ENCODE measurements at regions not wholly inside any gene's neighbourhood (a gene's known extent, or its start where the extent isn't known, plus 50 kb on each side); places are given as distances from the start of the nearest gene placed in this dataset.

DNA sequence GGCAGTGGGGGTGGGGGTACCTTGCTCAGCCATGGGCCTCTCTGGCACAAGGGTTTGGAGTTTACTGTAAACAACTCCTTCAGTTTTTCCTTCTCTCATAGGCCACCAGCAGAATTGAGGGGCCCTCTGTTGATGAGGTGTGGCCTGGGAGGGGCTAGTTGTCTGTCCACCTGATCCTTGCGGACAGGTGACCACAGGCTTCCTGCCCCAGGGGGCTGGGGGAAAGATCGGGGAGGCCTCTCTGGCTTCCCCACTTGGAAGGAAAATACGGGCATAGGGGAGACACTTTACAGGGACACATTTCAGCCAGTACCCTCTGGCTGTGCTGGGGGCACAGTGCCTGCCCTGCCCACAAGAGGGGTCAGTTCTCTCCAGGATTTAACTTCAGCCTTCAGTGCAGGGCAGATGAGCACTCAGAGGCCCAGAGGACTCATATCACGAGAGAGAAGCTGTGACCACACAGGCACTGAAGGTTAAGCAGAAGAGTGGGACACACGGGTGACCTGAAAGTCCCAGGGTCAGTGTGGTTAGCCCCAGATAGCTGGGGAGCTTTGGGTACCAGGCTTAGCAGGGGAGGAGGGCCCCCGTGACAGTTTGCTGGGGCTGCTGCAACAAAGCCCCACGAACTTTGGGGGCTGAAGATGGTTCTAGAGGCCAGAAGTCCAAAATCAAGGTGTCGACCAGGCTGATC, 245.9 kb downstream of the SEC14L1 start:
- DNase-seq (ENCODE audit: extremely low spot score, insufficient read length, low read depth) (no peak), FAIRE-seq (no peak)

DNA sequence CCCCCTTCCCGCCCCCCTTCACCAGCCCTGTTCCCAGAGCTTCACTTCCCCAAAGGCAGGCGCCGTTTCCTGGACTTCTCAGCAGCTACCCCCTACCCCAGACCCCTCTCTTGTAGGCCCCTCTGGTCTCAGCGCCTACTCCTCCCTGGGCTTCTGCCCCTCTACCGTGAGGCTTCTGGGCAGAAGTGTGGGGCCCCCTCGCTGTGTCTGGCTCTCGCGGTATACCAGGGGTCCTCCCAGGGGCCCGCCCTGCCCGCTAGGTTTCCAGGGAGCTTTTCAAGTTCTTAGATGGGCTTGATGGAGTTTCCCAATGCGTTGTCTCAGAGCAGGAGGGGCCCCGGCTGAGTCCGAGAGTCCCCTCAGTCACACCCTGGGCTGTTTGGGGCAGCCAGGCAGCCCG, 247.1 kb downstream of the SEC14L1 start:
- no peak for FAIRE-seq
- DNase-seq (ENCODE audit: extremely low spot score, insufficient read length, low read depth), result no peak

DNA sequence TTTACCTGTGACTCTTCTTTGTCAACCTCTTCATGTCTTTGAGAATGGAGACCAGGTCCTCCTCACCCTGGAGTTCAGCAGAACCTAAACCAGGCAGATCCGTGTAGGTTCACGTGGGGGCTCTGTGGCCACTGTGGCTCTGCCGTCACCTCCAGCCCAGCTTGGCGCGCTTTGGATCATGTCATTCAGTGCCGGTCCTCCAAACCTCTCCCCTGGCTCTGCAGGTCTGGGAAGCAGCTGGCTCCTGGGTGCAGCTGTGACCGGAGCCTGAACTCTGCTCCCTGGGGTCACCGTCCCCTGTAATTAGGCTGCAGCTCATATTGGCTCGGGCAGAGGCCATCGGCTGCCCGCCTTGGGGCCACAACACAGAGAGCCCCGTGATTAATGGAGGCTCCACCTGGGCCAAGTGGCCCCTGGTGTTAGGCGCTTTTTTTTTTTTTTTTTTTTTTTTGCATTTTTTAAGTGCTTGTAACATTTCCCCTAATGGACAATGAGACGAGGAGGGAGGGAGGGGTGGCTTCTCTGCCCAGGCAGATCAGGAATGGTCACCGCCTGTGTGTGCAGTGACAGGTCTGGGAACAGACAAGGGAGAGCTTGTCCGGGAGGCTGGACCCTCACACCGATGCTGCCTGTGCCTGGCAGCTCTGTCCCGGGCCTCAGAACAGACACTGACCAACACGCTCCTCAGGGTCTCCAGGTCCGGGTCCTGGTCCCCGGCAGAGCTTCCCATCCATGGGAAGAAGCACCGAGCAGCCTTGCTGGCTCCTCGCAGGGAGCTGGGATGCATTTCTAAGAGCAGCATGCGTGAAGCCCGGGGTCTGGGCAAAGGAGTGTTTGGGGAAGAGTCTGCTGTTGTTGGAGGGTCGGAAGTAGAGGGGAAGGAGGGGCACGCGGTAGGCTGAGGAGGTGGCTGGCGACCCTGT, 247.9 kb downstream of the SEC14L1 start:
- DNase-seq (ENCODE audit: extremely low spot score, insufficient read length, low read depth), result no peak
- FAIRE-seq, result no peak

DNA sequence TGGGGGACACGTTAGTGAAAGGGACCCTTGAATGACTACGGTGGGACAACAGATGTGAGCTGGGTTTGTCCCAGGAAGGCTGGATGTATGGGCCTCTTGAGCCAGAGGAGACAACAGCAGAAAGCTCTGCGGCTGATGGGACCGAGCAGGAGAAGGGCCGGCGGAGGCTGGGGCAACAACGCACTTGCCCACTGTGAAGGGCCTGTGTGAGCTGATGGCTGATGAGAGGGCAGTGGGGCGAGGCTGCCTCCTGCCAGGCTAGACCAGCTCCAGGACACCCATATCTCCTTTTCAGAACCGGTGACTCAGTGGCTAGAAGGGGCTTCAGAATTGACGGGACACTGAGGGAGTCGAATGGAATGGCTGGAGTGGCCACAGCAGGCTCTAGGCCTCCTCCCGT, 250.1 kb downstream of the SEC14L1 start:
- FAIRE-seq (no peak), DNase-seq (ENCODE audit: extremely low spot score, insufficient read length, low read depth) (no peak)

DNA sequence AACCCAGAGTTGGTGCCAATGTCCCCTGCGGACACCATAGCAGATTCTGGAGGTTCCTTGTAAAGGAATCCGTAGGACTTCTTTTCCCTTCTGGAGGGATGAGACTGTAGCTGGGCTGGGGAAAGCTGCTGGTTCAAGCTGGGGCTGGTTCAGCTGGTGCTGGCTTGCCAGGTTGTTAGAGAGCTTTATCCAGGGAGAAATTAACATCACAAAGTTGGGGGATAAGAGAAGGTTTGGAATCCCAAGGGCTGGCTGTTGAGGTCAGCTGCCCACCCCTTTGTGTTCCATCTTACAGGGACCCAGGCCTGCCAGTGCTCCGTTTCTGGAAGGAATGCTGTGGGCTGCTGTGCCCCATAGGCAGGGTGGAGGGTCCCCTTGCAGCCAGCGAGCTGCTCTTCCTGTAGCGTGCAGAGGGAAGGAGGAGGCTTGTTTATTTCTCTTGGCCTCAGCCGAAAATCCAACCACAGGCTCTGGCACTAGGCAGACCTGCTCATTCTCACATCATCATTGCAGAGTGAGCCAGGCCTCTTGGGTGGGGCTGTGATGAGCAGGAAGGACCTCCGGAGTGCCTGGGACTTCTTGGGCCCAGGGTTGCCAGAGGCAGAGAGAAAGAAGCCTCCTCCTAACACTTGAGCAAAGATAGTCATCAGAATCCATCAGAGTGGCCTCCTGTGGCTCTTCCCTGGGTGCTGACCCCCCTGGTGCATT, 251.1 kb downstream of the SEC14L1 start:
- FAIRE-seq, result no peak
- DNase-seq (ENCODE audit: extremely low spot score, insufficient read length, low read depth), result no peak

DNA sequence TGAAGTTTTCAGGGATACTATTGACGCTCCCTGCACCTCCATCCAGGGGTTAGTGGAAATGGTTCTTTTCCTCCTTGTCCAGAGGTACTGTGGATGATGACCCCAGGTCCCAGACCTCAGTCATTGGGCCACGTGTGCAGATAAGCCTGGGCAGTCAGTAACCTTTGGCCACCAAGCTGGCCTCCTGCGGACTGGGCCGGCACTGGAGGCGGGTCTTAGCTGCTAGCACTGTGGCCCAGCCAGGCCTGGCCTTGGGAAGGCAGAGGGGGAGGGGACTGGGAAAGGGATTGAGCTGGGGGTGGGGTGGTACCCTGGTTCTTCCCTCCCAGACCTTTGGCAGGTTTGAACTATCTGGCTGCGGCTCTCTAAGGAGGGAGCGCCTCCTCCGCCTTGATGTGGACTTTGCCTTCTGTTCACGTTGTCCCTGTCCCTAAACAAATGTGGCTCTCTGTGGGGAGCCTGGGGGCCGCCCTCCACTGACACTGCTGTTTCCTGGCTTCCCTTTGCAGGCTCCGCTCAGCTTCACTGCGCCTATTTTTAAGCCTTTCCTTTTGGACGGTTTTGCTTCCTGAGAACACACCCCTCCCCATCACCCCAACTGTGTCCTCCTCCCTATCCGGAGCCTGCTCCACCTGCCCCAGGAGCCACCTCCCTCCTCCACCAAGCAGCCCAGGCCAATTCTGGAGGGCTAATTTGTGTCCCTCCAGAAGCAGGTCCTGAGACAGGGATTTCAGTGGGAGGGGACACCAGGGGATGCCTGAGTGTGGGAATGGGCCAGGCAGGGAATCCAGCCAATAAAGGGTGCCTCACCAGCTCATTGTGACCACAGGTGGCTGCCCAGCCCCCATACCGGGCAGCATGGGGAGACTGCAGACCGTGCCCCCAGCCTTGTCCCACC, 251.9 kb downstream of the SEC14L1 start:
- FAIRE-seq (no peak), DNase-seq (ENCODE audit: extremely low spot score, insufficient read length, low read depth) (no peak)

DNA sequence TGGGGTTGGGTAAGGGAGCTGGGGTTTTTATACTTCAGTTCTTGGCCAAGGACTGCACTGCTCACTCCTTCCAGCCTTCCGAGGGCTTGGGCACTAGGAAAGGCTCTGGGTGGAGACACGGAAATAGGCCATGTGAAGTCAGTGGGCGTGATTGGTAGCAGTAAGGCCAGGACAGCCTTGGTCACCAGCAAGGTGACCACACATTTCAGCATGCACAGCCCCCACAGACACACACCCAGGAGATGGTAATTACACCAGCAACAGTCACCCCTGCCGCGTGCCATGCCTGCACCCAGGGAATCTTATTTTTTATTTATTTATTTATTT, 252.5 kb downstream of the SEC14L1 start:
- FAIRE-seq, result no peak
- DNase-seq (ENCODE audit: extremely low spot score, insufficient read length, low read depth), result no peak

DNA sequence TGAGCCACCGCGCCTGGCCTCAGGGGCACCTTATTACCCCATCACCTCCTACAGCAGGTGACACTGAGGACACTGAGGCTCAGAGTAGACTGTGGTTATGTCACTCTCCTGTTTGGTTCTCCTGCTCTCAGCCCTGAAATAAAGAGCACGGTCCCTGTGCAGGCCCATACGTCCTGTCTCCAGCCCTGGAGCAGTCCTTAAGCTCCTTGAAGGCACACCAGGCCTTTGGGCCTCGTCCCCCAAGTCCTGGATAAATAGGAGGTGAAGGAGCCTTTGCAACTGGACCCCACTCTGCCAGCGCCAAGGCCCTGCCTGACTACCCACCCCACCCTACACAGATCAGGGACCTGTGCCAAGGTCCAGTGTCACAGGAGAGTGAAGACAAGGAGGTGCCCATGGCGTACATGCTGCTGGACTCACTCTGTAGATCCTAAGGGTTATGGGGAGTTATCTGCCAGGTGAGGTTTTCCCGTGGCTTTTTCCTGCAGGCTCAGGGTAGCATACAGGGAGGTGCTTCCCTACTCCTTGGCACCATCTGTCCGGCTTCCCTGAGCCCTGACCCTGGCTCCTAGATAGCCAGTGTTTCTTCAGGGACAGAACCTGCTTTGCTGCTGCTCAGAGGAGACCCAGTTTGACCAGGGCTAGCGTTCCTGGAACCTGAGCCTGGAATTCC, 253.2 kb downstream of the SEC14L1 start:
- DNase-seq (ENCODE audit: extremely low spot score, insufficient read length, low read depth) (no peak), FAIRE-seq (no peak)

DNA sequence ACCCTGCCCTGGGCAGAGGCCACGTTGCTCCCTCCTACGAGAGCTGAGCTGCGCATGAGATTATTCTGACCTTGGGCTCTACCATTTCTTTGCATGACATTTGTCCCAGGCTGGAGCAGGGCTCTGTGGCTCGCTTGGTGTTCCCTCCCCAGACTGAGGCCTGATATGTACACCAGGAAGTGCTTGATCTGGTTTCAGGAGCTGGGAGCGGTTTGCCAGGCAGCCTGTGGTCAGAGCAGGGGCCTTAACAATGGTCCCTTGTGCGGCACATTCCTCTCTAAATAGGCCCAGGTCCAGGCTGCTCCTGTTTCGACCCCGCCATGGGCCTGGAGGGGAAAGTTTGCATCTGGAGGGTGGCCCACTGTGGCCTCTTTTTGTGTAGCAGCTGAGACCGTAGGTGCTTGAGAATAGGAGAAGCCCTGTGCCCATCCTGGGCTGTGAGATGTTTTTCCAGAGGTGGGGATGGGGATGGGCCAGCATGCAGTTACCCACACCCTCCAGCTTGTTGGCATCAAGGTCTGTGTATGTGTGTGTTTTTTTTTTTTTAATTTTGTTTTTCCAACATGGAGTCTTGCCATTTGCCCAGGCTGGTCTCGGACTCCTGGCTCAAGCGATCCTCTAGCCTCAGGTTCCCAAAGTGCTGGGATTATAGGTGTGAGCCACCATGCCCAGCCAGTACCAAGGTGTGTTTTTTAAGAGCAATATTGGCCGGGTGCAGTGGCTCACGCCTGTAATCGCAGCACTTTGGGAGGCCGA, 253.9 kb downstream of the SEC14L1 start:
- no peak for DNase-seq (ENCODE audit: extremely low spot score, insufficient read length, low read depth)

DNA sequence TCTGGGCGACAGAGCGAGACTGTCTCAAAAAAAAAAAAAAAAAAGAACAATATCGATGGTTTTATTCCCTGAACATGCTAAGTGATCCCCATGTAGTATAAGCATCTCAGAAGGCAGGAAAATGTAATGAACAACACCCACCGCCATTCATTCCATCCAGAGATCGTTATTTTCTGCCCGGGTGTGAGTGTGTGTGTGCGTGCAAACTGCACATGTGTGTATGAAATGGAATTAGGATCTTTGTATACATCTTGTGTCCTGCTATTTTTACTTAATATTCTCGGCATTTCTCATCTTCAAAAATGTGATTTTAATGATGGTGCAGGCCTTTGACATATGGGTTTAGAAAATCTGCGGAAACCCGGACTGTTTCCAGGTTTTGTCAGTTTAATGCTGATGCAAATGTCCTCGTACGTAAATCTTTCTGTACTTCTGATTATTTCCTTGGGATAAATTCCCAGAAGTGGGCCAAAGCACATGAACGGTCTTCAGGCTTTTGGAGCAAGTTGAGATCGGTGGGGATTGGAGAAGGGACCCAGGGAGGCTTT, 254.8 kb downstream of the SEC14L1 start:
- FAIRE-seq, result no peak
- DNase-seq (ENCODE audit: extremely low spot score, insufficient read length, low read depth), result no peak

More for the DNA sequence above, 253.9 kb downstream of the SEC14L1 start:
- FAIRE-seq, result no peak

DNA sequence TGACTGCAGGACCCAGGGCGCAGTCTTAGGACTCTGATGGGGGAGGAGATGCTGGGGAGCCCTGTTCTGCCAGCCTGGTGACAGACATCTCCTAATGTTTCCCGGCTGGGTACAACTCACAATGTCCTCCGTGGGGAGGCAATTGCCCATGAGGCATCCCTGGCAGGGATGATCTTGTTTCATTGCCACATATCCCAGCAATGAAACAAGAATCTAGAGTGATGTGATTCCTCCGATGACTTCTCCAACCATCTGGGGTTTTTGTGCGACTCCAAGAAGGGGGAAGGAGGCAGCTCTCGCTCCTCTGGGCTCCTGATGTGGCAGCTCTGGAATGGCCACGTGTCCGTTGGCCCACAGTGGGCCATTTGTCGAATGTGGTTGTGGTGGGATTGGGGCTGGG, 255.8 kb downstream of the SEC14L1 start:
- FAIRE-seq (no peak), DNase-seq (ENCODE audit: extremely low spot score, insufficient read length, low read depth) (no peak)

DNA sequence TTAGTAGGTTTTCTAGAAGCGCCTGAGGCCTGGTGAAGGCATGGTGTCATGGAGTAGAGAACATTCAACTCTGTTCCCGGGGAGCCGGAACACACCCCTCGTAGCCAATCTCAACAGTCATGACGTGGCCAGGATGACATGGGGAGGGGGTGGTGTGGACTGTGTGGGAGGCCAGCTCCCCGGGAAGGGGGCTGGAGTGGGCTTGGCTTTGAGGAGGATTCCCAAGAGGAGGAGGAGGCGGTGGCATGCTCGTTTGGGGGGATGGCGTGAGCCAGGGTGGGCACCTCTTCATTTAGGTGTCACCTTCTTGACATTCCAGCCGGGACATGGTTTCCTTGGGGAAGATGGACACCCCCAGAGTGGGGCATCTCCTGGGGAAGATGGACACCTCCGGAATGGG, 257.5 kb downstream of the SEC14L1 start:
- DNase-seq (ENCODE audit: extremely low spot score, insufficient read length, low read depth) (no peak), FAIRE-seq (no peak)

DNA sequence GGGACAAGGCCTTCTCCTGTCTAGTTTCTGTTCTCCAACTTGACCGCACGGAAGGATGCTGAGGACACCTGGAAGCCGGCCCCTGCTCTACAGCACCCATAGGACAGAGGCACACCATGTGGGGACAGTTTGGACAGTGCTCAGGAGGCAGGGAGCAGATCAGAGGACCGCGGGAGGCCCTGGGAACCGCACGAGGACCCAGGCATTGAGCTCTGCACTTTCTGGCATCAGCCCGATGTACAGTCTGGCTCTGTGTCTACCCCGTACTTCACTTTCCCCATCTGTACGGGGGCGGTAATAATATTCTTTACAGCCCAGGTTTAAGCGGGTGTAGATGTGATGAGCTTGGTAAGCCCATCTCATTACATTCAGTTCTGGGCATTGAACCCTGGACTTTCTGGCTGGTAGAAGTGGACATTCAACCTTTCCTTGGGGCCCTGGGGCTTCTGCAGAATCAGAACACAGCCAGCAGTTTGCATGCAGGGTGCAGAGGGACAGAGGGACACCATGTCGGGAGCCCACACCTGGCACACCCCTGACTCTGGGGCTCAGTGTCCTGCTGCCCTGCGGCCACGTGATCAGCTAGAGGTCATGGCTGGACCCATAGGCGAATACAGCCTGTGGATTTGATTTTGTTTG, 258.7 kb downstream of the SEC14L1 start:
- DNase-seq (ENCODE audit: extremely low spot score, insufficient read length, low read depth) (no peak), FAIRE-seq (no peak)

DNA sequence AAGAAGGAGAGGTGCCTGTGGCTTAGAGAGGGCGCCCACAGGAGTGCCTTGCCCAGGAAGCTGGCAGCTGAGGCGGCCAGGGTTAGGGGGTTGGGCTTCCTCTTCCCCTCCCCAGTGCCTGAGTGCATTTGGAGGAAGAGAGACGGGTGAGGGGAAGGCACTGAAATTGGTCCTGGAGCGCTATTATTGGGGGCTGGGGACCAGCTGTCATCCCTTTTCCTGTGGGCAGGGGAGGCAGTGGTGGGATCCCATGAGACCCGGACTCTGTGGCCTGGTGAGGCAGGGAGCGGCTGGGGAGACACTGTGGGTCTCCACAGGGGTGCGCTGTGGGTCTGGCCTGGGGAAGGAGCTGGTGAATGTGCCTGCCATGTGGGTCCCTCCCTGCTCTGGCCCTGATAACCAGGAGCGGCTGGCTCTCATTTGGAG, 259.7 kb downstream of the SEC14L1 start:
- peak; percentile 87 for FAIRE-seq
- DNase-seq (ENCODE audit: extremely low spot score, insufficient read length, low read depth), result no peak

DNA sequence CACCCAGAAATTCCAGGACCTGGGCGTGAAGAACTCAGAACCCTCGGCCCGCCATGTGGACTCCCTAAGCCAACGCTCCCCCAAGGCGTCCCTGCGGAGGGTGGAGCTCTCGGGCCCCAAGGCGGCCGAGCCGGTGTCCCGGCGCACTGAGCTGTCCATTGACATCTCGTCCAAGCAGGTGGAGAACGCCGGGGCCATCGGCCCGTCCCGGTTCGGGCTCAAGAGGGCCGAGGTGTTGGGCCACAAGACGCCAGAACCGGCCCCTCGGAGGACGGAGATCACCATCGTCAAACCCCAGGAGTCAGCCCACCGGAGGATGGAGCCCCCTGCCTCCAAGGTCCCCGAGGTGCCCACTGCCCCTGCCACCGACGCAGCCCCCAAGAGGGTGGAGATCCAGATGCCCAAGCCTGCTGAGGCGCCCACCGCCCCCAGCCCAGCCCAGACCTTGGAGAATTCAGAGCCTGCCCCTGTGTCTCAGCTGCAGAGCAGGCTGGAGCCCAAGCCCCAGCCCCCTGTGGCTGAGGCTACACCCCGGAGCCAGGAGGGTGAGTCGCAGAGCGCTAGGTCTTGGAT, 261.5 kb downstream of the SEC14L1 start:
- DNase-seq (ENCODE audit: extremely low spot score, insufficient read length, low read depth) (no peak), FAIRE-seq (no peak)

DNA sequence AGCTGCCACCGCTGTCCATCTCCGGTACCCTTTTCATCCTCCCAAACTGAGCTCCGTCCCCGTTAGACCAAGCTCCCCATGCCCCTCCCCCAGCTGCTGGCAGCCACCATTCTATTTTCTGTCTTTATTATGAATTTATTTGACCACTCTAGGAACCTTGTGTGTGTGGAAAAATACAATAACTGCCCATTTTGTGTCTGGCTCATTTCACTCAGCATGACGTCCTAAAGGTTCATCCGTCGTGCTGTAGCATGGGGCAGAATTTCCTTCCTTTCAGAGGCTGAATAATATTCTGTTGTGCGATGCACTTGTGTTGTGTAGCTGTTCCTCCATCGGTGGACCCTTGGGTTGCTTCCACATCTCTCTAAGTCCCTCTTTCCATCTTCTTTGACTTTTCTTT, 263.1 kb downstream of the SEC14L1 start:
- DNase-seq (ENCODE audit: extremely low spot score, insufficient read length, low read depth) (no peak), FAIRE-seq (no peak)

DNA sequence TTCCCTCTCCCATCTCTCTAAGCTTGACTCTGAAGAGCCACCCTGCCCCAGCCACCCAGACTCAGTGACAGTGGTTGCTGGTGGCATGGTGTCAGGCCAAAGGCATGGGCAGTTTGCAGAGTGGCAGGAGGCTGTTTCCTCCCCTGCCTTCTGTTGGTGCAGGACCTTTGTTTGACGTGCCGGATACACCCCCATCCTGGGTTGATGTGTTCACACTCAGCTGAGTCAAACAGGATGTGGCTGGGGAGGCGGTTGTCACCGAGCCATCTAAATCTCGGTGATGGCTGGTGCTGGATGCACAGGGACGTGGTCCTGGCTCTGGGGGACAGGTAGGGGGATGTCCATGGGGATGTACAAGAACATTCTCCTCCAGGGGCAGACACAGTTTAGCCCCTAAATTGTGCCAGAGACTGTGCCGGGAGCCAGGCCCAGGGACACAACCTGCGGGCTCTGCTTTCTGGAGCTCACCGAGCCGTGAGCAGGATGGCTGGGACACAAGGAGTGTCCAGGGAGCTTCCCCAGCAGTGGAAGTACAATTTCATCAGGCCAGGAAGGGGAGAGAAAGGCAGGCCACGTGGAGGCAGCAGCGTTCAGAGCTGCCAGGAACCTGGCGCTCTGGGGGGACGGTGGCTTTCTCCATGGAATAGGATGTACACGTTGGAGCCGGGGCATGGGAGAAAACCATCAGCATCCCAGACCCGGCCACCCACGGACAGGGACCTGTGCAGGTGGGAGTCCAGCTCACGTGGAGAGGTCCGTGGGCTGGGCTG, 264.2 kb downstream of the SEC14L1 start:
- DNase-seq (ENCODE audit: extremely low spot score, insufficient read length, low read depth) (peak; percentile 84), FAIRE-seq (peak; percentile 98)
